ENCODE measurements at regions not wholly inside any gene's neighbourhood (a gene's known extent, or its start where the extent isn't known, plus 50 kb on each side); places are given as distances from the start of the nearest gene placed in this dataset.

DNA sequence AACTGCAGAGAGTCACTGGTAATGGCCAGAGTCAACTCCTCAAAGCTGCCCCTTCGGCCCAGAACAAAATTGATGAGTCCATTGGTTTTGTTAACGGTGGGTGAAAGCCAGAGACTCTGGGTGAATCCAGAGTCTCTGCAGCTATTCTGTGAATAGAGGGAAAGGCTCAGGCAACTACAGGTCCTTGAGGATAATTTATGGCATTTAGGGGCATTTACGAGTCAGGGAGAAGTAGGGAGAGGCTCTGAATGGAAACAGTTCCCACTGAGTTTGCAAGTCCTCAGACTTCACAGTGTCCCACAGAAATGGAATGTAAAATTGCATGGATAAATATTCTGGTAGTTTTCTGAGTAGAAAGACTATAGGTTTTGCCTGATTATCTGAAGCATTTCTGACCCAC, 257.8 kb downstream of the SEC61B start (continued):
- TF ChIP-seq HDAC6 (IDR thresholded peaks at IDR 0.05; ENCODE audit: low read depth, low read length) = no peak
- TF ChIP-seq GABPA (IDR thresholded peaks at IDR 0.05; ENCODE audit: borderline replicate concordance, insufficient read depth, low read length) = no peak
- TF ChIP-seq BRCA1 (IDR thresholded peaks at IDR 0.05; ENCODE audit: low read depth, low read length) = no peak
- TF ChIP-seq KDM5A (IDR thresholded peaks at IDR 0.05; ENCODE audit: low read length) = no peak
- TF ChIP-seq, protein P1, sequence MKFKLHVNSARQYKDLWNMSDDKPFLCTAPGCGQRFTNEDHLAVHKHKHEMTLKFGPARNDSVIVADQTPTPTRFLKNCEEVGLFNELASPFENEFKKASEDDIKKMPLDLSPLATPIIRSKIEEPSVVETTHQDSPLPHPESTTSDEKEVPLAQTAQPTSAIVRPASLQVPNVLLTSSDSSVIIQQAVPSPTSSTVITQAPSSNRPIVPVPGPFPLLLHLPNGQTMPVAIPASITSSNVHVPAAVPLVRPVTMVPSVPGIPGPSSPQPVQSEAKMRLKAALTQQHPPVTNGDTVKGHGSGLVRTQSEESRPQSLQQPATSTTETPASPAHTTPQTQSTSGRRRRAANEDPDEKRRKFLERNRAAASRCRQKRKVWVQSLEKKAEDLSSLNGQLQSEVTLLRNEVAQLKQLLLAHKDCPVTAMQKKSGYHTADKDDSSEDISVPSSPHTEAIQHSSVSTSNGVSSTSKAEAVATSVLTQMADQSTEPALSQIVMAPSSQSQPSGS (IDR thresholded peaks at IDR 0.05; ENCODE audit: low read length) = no peak
